ENCODE measurements at regions not wholly inside any gene's neighbourhood (a gene's known extent, or its start where the extent isn't known, plus 50 kb on each side); places are given as distances from the start of the nearest gene placed in this dataset.

DNA sequence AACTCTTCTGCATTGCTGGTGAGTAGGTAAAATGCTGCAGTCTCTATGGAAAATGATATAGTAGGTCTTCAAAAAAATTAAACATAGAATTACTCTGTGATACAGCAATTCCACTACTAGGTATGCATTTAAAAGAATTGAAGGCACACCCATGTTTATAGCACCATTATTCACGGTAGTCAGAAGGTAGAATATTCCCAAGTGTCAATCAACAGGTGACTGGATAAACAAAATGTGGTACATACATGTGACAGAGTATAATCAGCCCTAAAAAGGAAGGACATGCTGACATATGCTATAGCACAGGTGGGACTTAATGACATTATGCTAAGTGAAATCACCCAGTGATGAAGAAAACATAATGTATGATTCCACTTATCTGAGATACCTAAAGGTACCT lies 123.3 kb downstream of the CCER1 start:
- DNase-seq (ENCODE audit: low read depth): no peak
- TF ChIP-seq, protein P1, sequence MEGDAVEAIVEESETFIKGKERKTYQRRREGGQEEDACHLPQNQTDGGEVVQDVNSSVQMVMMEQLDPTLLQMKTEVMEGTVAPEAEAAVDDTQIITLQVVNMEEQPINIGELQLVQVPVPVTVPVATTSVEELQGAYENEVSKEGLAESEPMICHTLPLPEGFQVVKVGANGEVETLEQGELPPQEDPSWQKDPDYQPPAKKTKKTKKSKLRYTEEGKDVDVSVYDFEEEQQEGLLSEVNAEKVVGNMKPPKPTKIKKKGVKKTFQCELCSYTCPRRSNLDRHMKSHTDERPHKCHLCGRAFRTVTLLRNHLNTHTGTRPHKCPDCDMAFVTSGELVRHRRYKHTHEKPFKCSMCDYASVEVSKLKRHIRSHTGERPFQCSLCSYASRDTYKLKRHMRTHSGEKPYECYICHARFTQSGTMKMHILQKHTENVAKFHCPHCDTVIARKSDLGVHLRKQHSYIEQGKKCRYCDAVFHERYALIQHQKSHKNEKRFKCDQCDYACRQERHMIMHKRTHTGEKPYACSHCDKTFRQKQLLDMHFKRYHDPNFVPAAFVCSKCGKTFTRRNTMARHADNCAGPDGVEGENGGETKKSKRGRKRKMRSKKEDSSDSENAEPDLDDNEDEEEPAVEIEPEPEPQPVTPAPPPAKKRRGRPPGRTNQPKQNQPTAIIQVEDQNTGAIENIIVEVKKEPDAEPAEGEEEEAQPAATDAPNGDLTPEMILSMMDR (IDR thresholded peaks at IDR 0.05; ENCODE audit: insufficient read depth, low read depth, low read length, missing control alignments): no peak
- H3K4me3 ChIP-seq (ENCODE audit: low read length): no peak overlapping the region

DNA sequence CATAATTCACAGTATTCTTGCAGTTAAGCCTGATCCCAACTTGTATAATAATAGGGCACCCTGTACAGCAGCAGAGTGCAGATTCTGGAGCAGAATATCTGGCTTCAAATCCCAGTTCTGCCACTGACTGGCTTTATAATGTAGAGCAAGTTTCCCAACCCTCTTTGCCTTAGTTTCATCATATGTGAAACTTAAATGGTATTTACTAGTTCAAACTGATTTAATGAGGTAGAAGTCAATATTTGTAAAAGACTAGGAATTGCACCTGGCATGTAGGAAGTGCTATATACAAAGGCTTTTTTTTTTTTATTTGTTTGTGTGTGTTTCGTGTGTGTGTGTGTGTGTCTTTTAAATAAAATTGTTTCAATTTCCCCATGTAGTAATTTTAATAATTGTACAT lies 125.9 kb downstream of the CCER1 start:
- DNase-seq (ENCODE audit: low read depth): no peak
- no peak overlapping the region for H3K4me3 ChIP-seq (ENCODE audit: low read length)
- TF ChIP-seq, protein P1 (IDR thresholded peaks at IDR 0.05; ENCODE audit: insufficient read depth, low read depth, low read length, missing control alignments): no peak

DNA sequence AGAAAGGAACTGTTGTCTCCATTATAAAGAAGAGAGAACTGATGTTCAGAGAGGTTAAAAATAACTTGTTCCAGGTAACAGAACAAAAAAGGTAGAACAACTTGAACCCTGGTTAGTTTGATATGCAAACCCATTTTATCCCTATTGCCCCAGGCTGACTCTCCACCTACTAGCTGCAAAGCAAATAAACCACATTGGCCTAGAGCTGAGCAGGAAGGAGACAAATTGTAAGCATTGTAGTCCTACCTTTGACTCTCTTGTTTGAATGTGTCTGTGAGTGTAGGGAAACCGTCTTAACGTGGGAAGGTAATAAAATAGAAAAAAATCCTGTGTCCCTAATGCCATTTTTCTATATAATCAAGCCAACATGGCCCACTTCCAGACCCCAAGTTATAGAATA lies 126.4 kb downstream of the CCER1 start:
- no peak for DNase-seq (ENCODE audit: low read depth)
- no peak overlapping the region for H3K4me3 ChIP-seq (ENCODE audit: low read length)
- TF ChIP-seq, protein P1 (IDR thresholded peaks at IDR 0.05; ENCODE audit: insufficient read depth, low read depth, low read length, missing control alignments): no peak

DNA sequence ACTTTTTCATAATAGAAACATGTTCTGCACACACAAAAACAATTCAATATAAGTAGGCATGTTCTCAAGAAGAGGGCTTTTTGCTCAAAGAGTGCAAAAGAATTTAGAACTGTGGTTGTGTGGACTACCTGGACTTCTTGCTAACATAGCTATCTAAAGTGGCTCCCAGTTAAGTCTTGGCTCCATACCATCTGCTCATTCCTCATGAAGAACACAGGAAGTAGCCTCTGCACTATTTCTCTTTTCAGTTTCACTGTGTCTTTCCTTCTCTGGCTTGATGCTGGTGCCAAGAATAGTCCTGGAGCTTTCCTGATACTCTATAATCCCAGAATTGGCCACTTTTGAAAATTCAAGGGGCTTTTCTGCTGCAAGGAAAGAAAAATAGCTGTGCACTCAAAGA lies 127.4 kb downstream of the CCER1 start:
- no peak overlapping the region for H3K4me3 ChIP-seq (ENCODE audit: low read length)
- no peak for DNase-seq (ENCODE audit: low read depth)
- TF ChIP-seq, protein P1 (IDR thresholded peaks at IDR 0.05; ENCODE audit: insufficient read depth, low read depth, low read length, missing control alignments): no peak

DNA sequence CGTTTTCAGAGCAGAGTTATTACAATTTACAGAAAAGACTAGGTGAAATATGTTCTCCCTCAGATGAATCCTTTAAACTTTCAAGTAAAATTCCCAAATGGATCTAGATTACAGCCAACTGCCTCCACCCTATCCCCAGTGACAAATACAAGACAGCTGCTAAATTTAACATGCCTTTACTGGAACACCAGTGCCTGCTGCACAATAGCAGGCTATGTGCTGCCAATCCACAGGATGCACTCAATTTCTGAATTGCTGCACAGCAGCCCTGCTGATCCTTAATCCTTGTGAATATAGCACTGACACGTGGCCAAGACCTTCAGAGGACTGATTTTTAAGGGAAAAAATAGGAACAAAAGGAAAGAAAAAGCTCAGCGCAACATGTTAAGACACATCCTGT lies 128.9 kb downstream of the CCER1 start:
- DNase-seq (ENCODE audit: low read depth): no peak
- TF ChIP-seq, protein P1 (IDR thresholded peaks at IDR 0.05; ENCODE audit: insufficient read depth, low read depth, low read length, missing control alignments): no peak
- H3K4me3 ChIP-seq (ENCODE audit: low read length): no peak overlapping the region

DNA sequence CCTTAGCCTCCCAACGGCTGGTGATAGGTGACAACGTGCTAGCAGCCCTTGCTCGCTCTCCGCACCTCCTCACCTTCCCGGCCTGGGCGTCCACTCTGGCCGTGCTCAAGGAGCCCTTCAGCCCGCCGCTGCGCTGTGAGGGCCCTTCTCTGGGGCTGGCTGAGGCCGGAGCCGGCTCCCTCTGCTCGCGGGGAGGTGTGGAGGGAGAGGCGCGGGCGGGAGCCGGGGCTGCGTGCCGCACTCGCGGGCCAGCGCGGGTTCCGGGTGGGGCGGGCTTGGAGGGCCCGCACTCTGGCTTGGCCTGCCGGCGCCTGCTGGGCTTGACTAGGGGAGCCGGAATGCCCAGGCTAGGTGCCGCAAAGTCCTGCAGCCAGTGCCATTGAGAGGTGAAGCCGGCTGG lies 131.1 kb downstream of the CCER1 start:
- DNase-seq (ENCODE audit: low read depth): no peak
- TF ChIP-seq, protein P1 (IDR thresholded peaks at IDR 0.05; ENCODE audit: insufficient read depth, low read depth, low read length, missing control alignments): no peak
- H3K4me3 ChIP-seq (ENCODE audit: low read length): no peak overlapping the region

DNA sequence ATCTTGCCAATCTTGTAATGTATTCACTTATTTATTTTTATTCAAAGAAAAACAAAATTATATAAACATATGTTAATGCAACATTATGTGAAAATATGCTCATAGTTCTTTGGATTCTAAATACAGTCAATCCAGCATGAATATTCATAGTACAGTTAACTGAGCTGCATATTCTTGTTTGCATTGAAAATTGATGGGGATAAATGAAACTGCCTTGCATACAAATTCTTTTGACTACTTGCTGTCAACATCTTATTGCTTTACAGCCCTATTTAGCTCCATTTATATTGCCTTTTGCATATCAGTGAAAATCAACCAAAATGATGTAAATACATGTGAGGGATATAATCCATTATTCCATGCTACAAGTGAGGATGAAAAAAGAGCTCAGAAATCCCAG lies 135.3 kb downstream of the CCER1 start:
- DNase-seq (ENCODE audit: low read depth): no peak
- TF ChIP-seq, protein P1 (IDR thresholded peaks at IDR 0.05; ENCODE audit: insufficient read depth, low read depth, low read length, missing control alignments): no peak
- no peak overlapping the region for H3K4me3 ChIP-seq (ENCODE audit: low read length)
